ENCODE measurements at regions not wholly inside any gene's neighbourhood (a gene's known extent, or its start where the extent isn't known, plus 50 kb on each side); places are given as distances from the start of the nearest gene placed in this dataset.

GRCh38 chr5:124856726-124857125, 110.3 kb upstream of the ZNF608 start:
- TF ChIP-seq ZNF274 (IDR thresholded peaks at IDR 0.05; ENCODE audit: low read depth, low read length) (no peak), YY1 (IDR thresholded peaks at IDR 0.05; ENCODE audit: insufficient read depth, insufficient read length) (no peak)
